GM12878 (cell line): ENCODE measurements at regions not wholly inside any gene's neighbourhood (a gene's known extent, or its start where the extent isn't known, plus 50 kb on each side); places are given as distances from the start of the nearest gene placed in this dataset.

Source experiments
- ATAC-seq: fragments of 200-7000 bp; cut with Tn5 transposase; 3 replicates; pipeline ENCODE4 v1.9.1; 2020; ENCODE audit warnings: mild to moderate bottlenecking, moderate library complexity
- BruUV-seq: library from RNA; stranded (reverse); fragments of 400-500 nt; replicated peaks from 2 replicates; lab custom pipeline; 2021; lab: Mats Ljungman, UMichigan
- CTCF ChIA-PET: fragments of 300-600 bp; sonication (Branson Sonifier 250); formaldehyde crosslinking; extraction: SDS; loops from one replicate; lab custom pipeline; 2021; ENCODE audit warnings: inconsistent platforms; lab: Yijun Ruan, JAX
- POLR2A ChIA-PET: fragments of 350-600 bp; formaldehyde crosslinking; extraction: SDS; loops from one replicate; lab custom pipeline; 2021; ENCODE audit warnings: inconsistent platforms; lab: Charles Lee
- RAD21 ChIA-PET: fragments of 300-600 bp; sonication (Branson Sonifier 250); formaldehyde crosslinking; loops from one replicate; lab custom pipeline; 2023; ENCODE audit warnings: antibody characterized with exemption; ENCODE audit not compliant: unreplicated experiment; lab: Charles Lee
- SMC1A ChIA-PET: fragments of 300-600 bp; sonication (Branson Sonifier 250); formaldehyde crosslinking; loops from one replicate; lab custom pipeline; 2023; ENCODE audit not compliant: unreplicated experiment, uncharacterized antibody; lab: Charles Lee
- DNase-seq: peaks from one replicate; pipeline ENCODE4 v3.0.0-alpha.2; 2011; ENCODE audit warnings: low read depth, low spot score
- FAIRE-seq: peaks from 3 replicates; lab custom pipeline; 2011; peaks lifted over from hg19 to GRCh38; lab: Jason Lieb, UNC
- H2AFZ ChIP-seq: 2 replicates; pipeline ENCODE4 v1.6.0; 2011; ENCODE audit warnings: low read depth, low read length, control low read depth; ENCODE audit not compliant: control insufficient read depth
- H3K27ac ChIP-seq: 2 replicates; pipeline ENCODE4 v1.5.1; 2011; ENCODE audit warnings: control low read depth; ENCODE audit not compliant: control insufficient read depth, insufficient read depth
- H3K27me3 ChIP-seq, 2 experiments: replicated peaks in 1 of 2; 2 replicates each; pipeline versions ENCODE4 v1.6.0 to v1.6.1; 2011; ENCODE audit warnings: low read length in 1 of 2; ENCODE audit not compliant: control insufficient read depth in 2 of 2, insufficient read depth in 2 of 2
- H3K36me3 ChIP-seq, 2 experiments: 2 replicates each; pipeline ENCODE4 v1.5.1; 2011; ENCODE audit warnings: low read length in 1 of 2; ENCODE audit not compliant: control insufficient read depth in 2 of 2, insufficient read depth in 2 of 2
- H3K4me1 ChIP-seq: 2 replicates; pipeline ENCODE4 v1.6.1; 2011; ENCODE audit warnings: mild to moderate bottlenecking, low read length, moderate library complexity, mixed read lengths; ENCODE audit not compliant: control insufficient read depth, insufficient read depth
- H3K4me2 ChIP-seq: 2 replicates; pipeline ENCODE4 v1.6.0; 2011; ENCODE audit warnings: control low read depth; ENCODE audit not compliant: control insufficient read depth, insufficient read depth
- H3K4me3 ChIP-seq: fragments of 200-600 bp; sonication (generic); 2 replicates; pipeline ENCODE4 v1.5.1; 2016
- H3K79me2 ChIP-seq: 2 replicates; pipeline ENCODE4 v1.6.0; 2011; ENCODE audit warnings: low read length; ENCODE audit not compliant: control insufficient read depth, insufficient read depth
- H3K9ac ChIP-seq: 2 replicates; pipeline ENCODE4 v1.8.0; 2011; ENCODE audit warnings: low read length, control low read depth, mixed read lengths; ENCODE audit not compliant: control insufficient read depth, insufficient read depth
- H3K9me3 ChIP-seq: replicated peaks from 3 replicates; pipeline ENCODE4 v1.5.1; 2011; ENCODE audit warnings: mild to moderate bottlenecking, low read length; ENCODE audit not compliant: control insufficient read depth, insufficient read depth
- H4K20me1 ChIP-seq: 2 replicates; pipeline ENCODE4 v1.6.0; 2011; ENCODE audit not compliant: control insufficient read depth, insufficient read depth
- BHLHE40 ChIP-seq, 2 experiments: fragments of 450-650 bp in 1 of 2; IDR thresholded peaks; 2 replicates each; pipeline ENCODE4 v1.6.1; 2011 to 2017; ENCODE audit warnings: low read depth in 2 of 2, borderline replicate concordance in 1 of 2, improper control_type of control experiment in 1 of 2, low read length in 1 of 2, mild to moderate bottlenecking in 1 of 2
- ETV6 ChIP-seq, 2 experiments: fragments of 450-650 bp in 1 of 2; IDR thresholded peaks in 1 of 2; conservative IDR thresholded peaks in 1 of 2; 2 replicates each; pipeline ENCODE4 v1.6.1; 2014; ENCODE audit warnings: antibody characterized with exemption in 1 of 2, borderline replicate concordance in 1 of 2, low read depth in 1 of 2, mild to moderate bottlenecking in 1 of 2, moderate library complexity in 1 of 2
- FOXK2 ChIP-seq: fragments of 450-650 bp; IDR thresholded peaks from 2 replicates; pipeline ENCODE4 v1.6.1; 2017; ENCODE audit warnings: mild to moderate bottlenecking, moderate library complexity
- HDAC6 ChIP-seq: fragments of 200-600 bp; sonication (generic); IDR thresholded peaks from one replicate; pipeline ENCODE4 v1.8.0; 2017; ENCODE audit warnings: antibody characterized with exemption; ENCODE audit not compliant: unreplicated experiment
- HDGF ChIP-seq: fragments of 450-650 bp; IDR thresholded peaks from 2 replicates; pipeline ENCODE4 v1.6.1; 2016; ENCODE audit warnings: antibody characterized with exemption
- MEF2A ChIP-seq: IDR thresholded peaks from 2 replicates; pipeline ENCODE4 v1.6.1; 2011; ENCODE audit warnings: low read depth, mild to moderate bottlenecking, low read length, moderate library complexity; ENCODE audit not compliant: insufficient read depth
- MEF2B ChIP-seq: fragments of 450-650 bp; IDR thresholded peaks from 2 replicates; pipeline ENCODE4 v1.6.1; 2018; ENCODE audit warnings: mild to moderate bottlenecking, moderate library complexity; ENCODE audit not compliant: partially characterized antibody, poor library complexity, severe bottlenecking
- NBN ChIP-seq: fragments of 450-650 bp; IDR thresholded peaks from 2 replicates; pipeline ENCODE4 v1.6.1; 2016
- SREBF2 ChIP-seq: IDR thresholded peaks from 2 replicates; pipeline ENCODE4 v1.6.1; 2012; ENCODE audit warnings: mild to moderate bottlenecking, low read length
- TBL1XR1 ChIP-seq: IDR thresholded peaks from 2 replicates; pipeline ENCODE4 v1.6.1; 2012; ENCODE audit warnings: low read depth, low read length, improper control_type of control experiment
- YBX1 ChIP-seq: fragments of 450-650 bp; IDR thresholded peaks from 2 replicates; pipeline ENCODE4 v1.6.1; 2016; ENCODE audit warnings: antibody characterized with exemption
- WGBS: methylation state at CpG from one replicate; pipeline ENCODE4 v1.1.6; 2016; ENCODE audit warnings: low lambda C conversion rate; ENCODE audit not compliant: insufficient replicate concordance, insufficient coverage; ENCODE audit errors: missing lambda C conversion rate; 5-methylcytosine and 5-hydroxymethylcytosine counted together
- in situ Hi-C: fragments of 300-500 bp; cut with MboI; formaldehyde crosslinking; loops from 9 replicates; pipeline ENCODE4 v1.14.3; 2018; ENCODE audit warnings: mixed read lengths
- intact Hi-C: fragments of 100-400 bp; cut with micrococcal nuclease; formaldehyde crosslinking; loops from one replicate; pipeline ENCODE4 v1.14.2; 2022; ENCODE audit not compliant: unreplicated experiment
- TF ChIP-seq, protein P1 (sequence below): IDR thresholded peaks from 2 replicates; pipeline ENCODE4 v1.6.1; 2012; ENCODE audit warnings: low read length, inconsistent platforms

DNA sequence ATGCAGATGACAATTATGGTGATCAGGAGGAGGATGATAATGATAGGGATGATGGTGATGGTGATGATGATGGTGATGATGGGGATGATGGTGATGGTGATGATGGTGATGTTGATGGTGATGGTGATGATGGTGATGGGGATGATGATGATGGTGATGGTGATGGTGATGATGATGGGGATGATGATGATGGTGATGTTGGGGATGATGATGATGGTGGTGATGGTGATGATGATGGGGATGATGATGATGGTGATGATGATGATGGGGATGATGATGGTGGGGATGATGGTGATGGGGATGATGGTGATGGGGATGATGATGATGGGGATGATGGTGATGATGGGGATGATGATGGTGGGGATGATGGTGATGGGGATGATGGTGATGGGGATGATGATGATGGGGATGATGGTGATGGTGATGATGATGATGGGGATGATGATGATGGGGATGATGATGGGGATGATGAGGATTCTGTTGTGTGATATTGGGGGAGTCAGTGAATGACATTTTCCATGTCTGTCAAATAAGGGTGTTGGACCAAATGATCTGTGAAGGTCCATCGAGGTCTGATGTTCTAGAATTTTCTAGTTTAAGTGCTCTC lies 65.6 kb upstream of the RPL11 start:
- intact Hi-C loops: no loop called here
- FAIRE-seq: no peak

DNA sequence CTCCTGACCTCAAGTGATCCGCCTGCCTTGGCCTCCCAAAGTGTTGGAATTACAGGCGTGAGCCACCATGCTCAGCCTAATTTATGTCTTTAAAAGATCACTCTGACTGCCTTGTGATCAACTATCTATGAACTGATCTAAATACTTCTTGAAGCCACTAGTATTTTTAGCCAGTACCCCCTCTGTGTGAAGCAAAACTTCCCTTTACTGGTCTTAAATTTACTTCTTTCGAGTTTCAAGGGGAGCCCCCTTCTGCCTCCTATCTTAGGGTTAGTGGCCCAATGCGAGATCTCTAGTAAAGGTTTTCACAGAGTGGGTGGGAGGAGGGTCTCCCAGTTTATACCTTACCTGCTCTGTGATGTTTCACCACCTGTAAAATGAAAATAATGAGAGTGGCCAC lies 66.1 kb upstream of the RPL11 start:
- Histone ChIP-seq H3K9me3 (no peaks in the 10 kb centered on the region), H4K20me1 (no peaks in the 10 kb centered on the region), H3K79me2 (no peaks in the 10 kb centered on the region), H3K4me1 (peaks cover 53% of the 10 kb centered on the region), H3K36me3 (no peaks in the 10 kb centered on the region), H3K4me2 (peak overlapping the region; percentile 70), H3K27me3 (no peaks in the 10 kb centered on the region), H3K4me3 (no peak overlapping the region), H3K9ac (no peak overlapping the region), H3K27ac (peak overlapping the region; percentile 54), H2AFZ (no peak overlapping the region)
- CTCF ChIA-PET: interaction anchor here (1.0 to 18.7 kb wide), 5 partner anchors 10 to 128 kb away, joined by 4 to 959 read pairs (median 7); partner anchors contain the start of gene ID3
- RAD21 ChIA-PET: no interaction called here
- POLR2A ChIA-PET: interaction anchor here (1.0 to 1.1 kb wide), 2 partner anchors 11 to 34 kb away, joined by 3 to 4 read pairs; no protein-coding TSS in a partner anchor
- no TSS peak for BruUV-seq
- SMC1A ChIA-PET: interaction anchor here (0.6 to 2.5 kb wide), 6 partner anchors 12 to 93 kb away, joined by 3 to 11 read pairs (median 5); no protein-coding TSS in a partner anchor
- FAIRE-seq (no peak), ATAC-seq (peak; percentile 22), DNase-seq (no peak)
- intact Hi-C loops: no loop called here
- in situ Hi-C loops: no loop called here
- peak; percentile 47; the same call in 1 of the 2 replicates for TF ChIP-seq MEF2A
- no peak for TF ChIP-seq BHLHE40 (IDR thresholded peaks at IDR 0.05; ENCODE audit: borderline replicate concordance in 1 of 2, low read depth in 2 of 2, low read length in 1 of 2)
- TF ChIP-seq TBL1XR1: peak; percentile 42; the same call in 1 of the 2 replicates
- TF ChIP-seq, protein P1, sequence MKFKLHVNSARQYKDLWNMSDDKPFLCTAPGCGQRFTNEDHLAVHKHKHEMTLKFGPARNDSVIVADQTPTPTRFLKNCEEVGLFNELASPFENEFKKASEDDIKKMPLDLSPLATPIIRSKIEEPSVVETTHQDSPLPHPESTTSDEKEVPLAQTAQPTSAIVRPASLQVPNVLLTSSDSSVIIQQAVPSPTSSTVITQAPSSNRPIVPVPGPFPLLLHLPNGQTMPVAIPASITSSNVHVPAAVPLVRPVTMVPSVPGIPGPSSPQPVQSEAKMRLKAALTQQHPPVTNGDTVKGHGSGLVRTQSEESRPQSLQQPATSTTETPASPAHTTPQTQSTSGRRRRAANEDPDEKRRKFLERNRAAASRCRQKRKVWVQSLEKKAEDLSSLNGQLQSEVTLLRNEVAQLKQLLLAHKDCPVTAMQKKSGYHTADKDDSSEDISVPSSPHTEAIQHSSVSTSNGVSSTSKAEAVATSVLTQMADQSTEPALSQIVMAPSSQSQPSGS: peak; percentile 34; the same call in 1 of the 2 replicates
- WGBS: 0% methylated on average over 4 of the region's 4 CpGs

More for the DNA sequence above, 65.6 kb upstream of the RPL11 start:
- POLR2A ChIA-PET: interaction anchor here (1.0 to 1.4 kb wide), 2 partner anchors 35 to 67 kb away, joined by 3 to 4 read pairs; partner anchors contain the start of gene ID3
- Histone ChIP-seq H4K20me1 (no peaks in the 10 kb centered on the region), H3K27ac (no peak overlapping the region), H3K4me3 (no peak overlapping the region), H3K36me3 (no peaks in the 10 kb centered on the region), H3K4me1 (peaks cover 48% of the 10 kb centered on the region), H2AFZ (no peak overlapping the region), H3K9ac (no peak overlapping the region), H3K4me2 (peak overlapping the region; percentile 70; the same call in 1 of the 2 replicates)
- RAD21 ChIA-PET: no interaction called here
- 100% methylated on average over 1 of the region's 1 CpG for WGBS
- CTCF ChIA-PET: interaction anchor here (2.3 to 18.7 kb wide), 2 partner anchors 11 to 76 kb away, joined by 12 to 959 read pairs; partner anchors contain the start of gene ID3
- in situ Hi-C loops: no loop called here
- ATAC-seq: no peak
- SMC1A ChIA-PET: interaction anchor here (0.8 to 2.5 kb wide), 3 partner anchors 12 to 94 kb away, joined by 3 to 11 read pairs (median 5); no protein-coding TSS in a partner anchor
- 0 out of 2 replicates have a peak, but pooled peaks have one; percentile 42 for TF ChIP-seq YBX1
- TF ChIP-seq FOXK2: no peak
- TF ChIP-seq ETV6 (conservative IDR thresholded peaks at IDR 0.05 in 1 of 2, IDR thresholded peaks at IDR 0.05 in 1 of 2; ENCODE audit: borderline replicate concordance in 1 of 2, low read depth in 1 of 2): no peak
- no peak for TF ChIP-seq SREBF2
- peak; percentile 89 for TF ChIP-seq HDGF
- TF ChIP-seq MEF2B: no peak
- TF ChIP-seq NBN: peak; percentile 62
- no peak for TF ChIP-seq HDAC6
- TF ChIP-seq, all 136 proteins: peak for 3
- H3K27me3 ChIP-seq: no peaks in the 10 kb centered on the region
- DNase-seq: no peak
- BruUV-seq: no TSS peak
- no peaks in the 10 kb centered on the region for H3K9me3 ChIP-seq
- H3K79me2 ChIP-seq: no peaks in the 10 kb centered on the region
